HG02610 (cell line): ENCODE measurements at regions not wholly inside any gene's neighbourhood (a gene's known extent, or its start where the extent isn't known, plus 50 kb on each side); places are given as distances from the start of the nearest gene placed in this dataset.

Experiments used
- ATAC-seq: cut with Tn5 transposase; IDR thresholded peaks from one replicate; pipeline ENCODE4 v1.9.1; 2021; ENCODE audit warnings: mild to moderate bottlenecking, moderate library complexity; ENCODE audit not compliant: unreplicated experiment

DNA sequence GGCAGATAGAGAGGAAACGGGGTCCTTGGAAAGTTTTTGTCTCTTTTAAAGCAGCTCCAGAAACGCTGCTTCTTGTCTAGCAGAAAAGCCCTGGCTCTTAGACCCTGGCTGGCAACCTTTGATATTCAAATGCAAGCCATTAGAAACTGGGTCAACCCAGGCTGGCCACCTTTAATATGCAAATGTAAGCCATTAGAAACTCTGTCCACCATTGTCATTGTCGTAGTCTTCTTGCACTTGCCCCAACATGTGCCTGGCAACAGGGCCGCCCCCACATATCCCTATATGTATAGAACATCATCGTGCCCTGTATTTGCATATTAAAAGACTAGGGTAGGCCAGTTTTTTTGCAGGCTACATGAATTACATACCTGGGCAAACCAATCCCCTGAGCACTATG, 621.3 kb upstream of the DPP6 start:
- ATAC-seq: no peak

DNA sequence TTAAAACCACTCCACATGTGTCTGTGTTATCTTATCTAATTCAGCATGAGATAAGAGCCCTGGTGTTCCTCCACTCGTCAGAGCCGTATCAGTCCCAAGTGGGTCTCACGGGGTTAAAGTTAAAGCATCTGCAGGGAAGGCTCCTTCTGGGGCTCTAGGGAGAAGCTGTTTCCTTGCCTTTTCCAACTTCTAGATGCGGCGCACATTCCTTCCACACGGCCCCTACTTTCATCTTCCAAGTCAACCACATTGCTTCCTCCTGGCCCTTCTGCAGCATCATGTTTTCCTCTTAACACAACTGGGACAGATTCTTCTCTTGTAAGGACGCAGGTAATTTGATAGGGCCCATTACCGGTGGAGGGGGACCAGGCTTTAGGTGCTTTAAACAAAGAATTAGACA, 620.1 kb upstream of the DPP6 start:
- no peak for ATAC-seq

DNA sequence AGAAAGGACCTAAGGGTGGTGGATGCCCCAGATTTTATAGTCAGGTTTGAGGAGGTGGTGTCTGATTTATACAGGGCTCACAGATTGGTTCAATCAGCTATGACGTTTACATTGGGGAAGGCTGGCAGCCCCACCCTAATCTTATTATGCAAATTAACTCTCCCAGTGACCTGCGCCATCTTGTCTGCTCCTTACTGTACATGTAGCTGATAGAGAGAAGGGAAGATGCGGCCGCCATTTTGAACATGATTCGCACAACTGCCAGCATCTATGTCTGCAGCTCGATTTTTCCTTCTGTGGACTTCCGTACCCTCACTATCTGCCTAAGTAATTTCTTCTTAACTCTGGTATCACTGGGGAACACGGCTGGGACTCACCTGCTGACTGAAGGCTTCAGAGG, 619.0 kb upstream of the DPP6 start:
- ATAC-seq: no peak

DNA sequence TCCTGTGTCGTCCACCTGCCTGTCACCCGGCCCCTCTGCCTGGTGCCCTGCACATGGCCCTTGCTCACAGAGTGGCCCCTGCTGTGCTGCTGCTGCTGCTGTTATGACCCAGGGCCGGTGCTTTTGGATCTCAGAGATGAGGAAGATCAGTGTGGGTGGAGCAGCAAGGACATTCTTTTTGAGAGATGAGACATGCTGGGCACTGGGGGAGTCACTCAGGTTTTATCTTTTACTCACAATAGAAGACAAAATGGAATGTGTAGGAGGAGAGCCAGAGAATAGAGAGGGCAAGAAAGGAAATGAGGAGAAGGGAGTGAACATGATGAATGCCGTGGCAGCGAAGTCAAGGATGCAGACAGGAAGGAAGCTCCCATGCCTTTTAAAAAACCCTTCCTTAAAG, 611.5 kb upstream of the DPP6 start:
- no peak for ATAC-seq

DNA sequence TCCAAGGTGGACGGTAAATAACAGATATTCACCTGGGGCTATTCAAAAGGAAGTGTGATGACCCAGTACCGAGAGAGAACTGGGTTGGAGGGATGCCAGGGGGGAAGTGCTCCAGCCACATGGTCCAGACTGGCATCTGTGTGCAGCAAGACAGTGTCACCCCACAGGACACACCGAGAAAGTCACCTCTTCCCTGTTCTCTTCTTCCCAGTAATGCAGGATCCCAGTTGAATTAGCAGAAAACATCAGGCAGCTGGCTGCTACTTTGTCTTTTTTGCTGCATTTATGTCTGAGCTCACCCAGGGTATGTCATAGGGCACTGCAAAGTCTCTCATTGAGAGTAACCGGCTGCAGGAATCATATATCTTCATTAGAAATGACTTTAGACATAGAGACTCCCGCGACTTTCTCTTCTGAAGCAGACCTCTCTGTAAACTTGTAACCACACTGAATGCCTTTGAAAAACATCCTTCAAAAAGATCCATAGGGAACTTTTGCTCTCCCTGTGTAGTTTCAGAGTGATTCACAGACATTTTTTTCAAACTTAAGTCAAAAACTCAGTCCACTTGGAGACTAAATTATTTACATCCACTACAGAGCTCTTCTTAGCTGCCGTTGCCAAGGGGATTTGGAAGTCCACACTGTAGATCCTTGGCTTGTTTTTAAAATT, 609.0 kb upstream of the DPP6 start:
- ATAC-seq: no peak

DNA sequence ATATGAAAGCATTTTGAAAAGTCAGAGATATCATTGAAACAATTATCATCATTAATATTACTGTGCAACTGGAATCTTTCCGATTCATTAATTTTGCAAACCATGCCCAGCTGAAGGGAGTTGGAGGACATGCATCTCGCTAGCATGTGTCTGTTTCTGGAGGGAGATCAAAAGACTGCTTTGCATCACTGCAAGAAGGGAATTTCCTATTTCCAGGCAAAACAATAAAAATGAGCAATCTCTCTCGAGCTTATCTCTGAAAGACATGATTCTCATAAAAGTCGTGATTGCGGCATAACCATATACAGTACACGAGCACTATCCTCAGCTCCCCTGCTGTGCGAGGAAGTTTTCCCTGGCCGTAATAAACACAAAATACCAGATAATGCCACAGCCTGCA, 607.6 kb upstream of the DPP6 start:
- no peak for ATAC-seq

DNA sequence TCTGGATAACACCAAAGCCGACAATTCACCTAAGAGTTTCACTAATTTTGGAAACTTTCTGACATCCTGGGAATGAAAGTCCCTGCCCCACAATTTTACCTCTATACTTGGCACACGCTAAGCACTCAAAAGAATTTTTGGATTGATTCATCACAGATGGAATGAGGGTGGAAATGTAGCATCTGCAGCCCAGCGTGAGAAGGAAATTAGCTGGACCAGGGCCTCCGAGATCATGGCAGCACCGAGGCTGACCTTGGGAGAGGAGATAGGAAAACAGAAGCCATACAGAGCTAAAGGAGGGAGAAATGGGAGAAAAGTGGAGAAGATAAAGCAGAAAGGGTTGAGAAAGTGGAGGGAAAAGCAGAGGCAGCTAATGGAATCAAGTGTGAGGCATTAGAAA, 606.6 kb upstream of the DPP6 start:
- ATAC-seq: no peak

DNA sequence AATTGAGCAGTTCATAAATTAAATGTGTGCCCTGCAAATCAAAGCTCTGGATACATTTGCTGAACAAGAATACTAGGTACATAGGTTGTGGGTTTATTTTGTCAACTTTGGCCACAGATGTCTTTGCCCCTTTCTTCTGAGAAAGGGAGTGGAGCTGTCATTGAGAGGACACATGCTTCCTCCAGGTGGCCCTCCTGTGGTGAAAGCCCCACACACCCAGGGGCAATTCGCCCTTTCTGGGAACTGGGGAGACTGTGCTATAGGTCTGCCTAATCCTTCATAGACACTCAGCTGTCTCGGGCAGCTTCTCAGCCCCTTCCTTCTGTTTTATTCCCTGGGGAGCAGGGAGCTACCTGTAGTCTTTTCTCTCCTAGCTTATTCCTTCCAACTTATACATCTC, 605.7 kb upstream of the DPP6 start:
- ATAC-seq: no peak

DNA sequence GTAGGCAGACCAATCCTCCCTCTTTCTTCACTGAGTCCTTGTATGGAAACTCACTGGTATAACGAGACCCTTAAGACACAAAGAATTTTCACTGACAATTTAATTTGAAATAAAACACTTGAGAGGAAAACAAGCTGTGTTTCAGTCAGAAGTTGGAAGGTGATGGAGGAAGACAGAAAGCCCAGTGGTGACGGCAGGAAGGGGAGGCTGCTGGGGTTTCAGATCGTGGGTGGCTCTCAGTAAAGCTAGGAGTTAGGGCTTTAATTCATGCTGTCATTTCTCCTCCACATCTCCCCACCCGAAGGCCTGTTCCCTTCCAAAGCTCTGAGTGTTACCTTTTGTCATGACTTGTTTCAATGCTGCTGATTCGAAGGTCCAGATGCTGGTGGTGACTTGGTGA, 605.2 kb upstream of the DPP6 start:
- no peak for ATAC-seq

DNA sequence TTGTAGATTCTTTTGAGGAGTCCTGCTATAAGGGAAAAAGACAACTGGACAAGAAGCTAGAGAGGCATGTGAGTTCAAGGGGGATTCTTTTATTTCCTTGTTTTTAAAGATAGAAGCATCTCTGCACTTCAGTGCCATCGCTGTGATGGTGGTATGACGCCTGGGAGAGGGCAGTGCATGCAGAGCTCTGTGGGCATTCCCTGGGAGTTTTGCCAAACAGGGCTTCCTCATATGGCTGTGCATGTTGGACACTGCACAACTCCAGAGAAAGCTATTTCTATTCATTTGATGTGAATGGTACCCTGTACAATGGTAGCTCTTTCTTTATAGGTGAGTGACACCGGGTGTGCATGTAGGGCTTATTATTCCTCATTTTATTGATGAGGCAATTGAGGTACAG, 599.5 kb upstream of the DPP6 start:
- no peak for ATAC-seq

DNA sequence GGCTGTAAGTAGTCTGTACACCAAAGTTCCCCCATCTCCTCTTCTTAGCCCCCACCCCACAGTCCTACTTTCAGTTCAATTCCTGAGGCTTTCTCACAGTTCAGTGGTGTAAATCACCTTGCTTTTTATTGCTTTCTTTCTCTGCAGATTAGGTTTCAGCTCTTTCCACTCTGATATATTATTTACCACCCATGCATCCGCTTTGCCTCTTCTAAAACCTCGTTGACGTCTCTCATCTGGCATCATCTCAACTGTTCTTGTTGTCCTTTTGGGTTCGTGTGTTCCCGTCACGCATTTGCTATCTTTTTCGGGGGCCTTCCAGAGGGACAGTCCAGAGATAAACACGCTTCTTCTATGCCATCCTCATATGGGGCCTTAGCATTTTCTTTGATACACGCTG, 597.9 kb upstream of the DPP6 start:
- no peak for ATAC-seq

DNA sequence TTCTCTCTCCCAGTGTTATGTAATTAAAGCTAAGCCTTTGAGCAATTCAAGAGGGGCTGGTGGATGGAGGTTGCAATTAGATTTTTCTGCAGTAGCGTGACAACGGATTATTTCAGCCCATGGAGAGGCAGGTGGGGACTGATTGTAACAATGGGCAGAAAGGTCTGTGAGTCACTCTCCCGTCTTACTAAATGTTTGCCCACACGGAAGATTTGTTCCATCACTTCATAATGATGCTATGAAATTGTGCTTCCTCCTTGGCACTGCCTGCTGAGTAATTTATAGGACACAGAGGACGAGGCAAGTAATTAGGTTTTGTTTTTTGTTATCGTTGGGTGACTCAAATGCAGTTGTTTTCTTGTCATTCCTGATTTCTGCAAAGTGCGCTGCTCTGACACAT, 594.5 kb upstream of the DPP6 start:
- ATAC-seq: no peak

DNA sequence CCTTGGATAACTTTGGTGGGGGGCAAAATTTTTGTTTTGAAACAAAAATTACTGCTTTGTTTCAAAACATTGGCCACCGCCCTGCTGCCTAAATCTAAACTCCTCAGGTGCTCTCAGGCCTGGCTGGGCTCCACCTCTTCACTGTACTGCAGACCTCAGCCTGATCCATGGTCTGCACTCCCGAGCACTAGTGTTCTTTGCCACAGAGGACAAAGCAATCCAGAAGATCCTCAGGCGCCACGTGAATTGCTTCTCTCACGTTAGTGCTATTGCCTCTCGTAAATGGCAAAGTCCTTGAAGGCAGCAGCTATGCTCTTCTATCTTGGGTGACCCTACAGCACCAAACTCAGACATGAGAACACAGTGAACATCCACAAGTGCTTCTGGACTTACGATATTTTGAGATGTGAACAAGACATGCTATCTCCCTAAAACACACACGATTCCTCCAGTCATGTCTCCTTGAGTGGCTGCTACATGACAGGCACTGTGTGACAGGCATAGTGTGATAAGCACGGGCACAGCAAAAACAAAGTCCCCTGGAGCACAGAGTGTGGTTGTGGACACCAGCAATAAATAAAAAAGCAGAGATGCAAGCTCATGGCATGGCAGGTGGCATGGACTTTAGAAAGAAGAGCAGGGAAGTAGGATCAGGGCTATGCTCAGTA, 582.1 kb upstream of the DPP6 start:
- ATAC-seq: no peak

DNA sequence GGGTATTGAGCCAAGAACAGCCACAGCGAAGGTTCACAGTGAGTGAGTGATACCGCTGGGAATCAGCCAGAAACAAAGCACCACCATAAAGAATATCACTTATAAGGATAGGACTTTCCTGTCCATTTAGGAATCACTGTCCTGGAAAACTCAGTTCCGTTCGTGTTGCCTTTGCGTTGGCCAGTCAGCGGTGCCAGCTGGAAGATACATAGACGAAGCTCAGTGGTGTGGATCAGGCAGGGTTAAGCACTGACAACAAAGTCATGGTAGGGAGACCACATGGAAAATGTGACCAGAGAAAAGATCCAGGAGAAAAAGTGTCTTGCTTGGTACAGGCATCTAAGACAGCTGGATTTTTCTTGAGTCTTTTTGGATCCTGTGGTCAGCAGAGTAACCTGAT, 579.7 kb upstream of the DPP6 start:
- no peak for ATAC-seq

DNA sequence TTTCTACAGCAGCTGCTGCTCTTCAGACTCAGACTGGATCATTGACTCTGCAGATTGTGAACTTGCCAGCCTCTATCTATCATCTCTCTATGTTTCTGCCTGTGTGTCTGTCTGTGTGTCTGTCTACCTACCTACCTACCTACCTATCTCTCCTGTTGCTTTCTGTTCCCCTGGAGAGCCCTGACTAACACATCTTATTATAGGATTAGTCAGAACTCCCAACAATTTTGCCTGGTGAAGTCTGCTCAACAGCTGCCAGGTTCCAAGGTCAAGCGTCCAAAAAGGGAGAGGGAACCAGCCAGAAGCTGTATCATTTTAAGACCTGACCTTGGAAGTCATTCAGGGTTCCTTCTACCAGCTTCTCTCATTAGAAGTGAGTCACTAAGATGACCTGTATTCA, 579.0 kb upstream of the DPP6 start:
- ATAC-seq: no peak

DNA sequence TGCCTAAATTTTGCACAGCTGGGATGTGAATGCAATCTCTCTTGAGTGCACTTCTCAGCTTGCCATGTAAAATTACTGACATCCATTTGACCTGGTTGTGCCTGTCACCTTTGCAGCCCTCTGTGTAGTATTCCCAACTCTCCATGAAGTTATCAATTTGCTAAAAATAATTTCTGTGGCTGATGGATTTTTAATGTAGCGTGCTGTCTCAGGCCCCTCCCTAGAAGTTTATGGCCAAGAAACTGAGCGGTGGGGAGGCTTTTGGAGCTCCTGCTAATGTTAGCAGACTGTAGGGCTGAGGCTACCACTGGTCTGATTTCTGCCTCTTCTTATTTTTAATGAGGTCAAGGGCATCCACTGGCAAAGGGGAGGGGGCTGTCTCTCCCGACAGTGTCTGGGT, 577.0 kb upstream of the DPP6 start:
- ATAC-seq: no peak

DNA sequence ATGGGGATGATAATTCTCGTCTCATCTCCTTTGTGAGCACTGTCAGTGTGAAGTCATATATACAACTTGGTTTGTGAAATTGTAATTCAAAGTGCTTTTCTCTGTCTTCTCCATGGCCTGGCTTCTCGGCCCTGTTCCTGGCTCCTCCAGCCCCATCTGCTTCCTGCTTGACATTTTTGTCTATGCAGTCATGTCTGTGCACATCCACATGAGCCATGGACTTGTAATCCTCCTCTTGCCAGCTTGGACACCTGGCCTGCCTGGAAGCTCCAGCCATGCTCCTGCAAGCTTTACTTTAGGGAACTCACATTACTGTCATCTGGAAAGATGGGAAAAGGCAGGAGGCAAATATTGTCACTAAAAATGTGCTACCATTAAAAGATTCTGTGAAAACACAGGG, 576.0 kb upstream of the DPP6 start:
- ATAC-seq: no peak

DNA sequence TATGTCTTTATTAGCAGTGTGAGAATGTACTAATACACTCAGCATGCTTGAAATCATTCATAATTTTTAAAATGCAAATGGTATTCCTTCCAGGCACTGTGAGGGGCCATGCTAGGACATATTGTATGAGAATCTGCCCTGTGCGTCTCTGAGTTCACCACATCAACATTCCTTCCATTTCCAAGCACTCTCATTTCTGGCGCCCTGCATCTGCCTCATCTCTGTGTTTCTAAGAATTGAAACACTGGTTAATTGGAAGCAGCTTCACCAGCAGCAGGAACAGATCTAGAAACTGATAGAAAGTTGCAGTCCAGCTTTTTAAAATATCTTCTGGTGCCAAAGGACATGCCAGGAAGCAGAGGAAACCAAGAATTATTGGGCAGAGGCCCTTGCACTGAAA, 555.9 kb upstream of the DPP6 start:
- no peak for ATAC-seq

DNA sequence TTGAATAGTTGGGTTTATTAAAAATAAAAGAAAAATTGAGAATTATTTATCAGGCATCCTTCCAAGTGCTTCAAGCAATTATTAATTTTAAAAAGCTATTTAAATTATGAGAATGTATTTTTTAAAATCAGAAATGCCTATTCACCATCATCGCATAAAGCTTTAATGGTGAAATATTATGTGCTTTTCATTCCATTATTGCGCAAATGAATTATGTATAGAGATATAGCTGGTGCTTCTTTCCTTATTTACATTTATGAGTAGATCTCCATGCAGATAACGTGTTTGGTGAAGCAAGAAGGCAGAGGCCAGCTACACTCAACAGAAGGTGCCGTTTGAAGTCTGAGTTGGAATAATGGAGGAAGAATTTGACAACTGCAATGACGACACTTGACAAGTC, 549.1 kb upstream of the DPP6 start:
- ATAC-seq: no peak

DNA sequence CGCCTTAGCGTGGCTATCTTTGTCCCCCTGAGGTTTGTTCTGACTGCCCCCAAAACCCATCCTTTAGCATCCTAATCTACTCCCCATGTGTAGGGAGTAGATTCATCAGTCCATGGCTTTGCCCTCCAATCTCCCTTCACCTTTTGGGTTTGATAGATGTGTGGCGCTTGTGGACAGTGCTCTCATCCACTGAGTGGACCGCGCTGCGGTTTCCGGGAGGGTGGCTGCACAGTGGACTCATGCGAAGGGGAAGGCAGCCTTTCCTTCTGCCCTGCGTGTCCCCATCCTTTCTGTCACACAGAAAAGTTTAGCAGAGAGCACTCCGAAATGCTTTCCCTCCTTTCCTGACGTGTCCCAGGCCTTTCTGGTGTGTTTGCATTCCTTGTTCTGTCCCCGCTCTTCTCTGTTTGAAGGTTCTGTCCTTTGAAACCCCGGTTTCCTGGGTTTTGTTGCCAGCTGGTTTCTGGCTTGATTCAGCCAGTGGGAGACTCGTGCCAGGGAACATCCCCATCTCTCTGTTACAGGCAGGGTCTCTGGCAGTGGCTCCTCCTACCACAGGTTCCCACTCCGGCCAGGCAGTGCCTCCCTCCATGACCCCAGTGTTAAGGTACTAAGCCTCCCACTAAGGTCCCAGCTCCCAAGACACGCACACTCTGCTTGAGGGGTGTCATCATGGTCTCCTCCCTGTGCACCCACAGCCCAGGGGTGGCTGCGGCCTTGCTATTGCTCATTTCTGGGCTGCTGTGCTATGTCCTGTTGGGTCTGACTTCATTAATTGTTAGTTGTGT, 547.7 kb upstream of the DPP6 start:
- no peak for ATAC-seq

DNA sequence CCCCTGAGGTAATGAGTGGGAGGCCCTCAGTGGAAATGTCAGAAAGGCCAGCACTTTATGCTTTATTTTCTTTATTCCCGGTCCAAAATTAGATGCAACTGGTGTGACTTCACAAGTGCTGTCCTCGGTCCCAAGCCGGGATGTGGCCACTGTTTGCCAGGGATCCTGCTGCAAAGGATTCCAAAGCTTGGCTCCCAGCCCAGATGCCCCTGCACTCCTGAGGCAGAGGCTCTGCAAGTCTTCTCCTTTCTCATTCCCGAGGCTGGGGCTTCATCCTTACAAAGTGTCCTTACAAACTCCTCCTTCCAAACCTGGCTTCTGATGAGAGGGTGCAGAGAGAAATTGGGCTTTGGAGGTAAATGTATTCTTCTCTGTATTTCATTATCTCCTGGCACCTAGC, 544.3 kb upstream of the DPP6 start:
- ATAC-seq: no peak

DNA sequence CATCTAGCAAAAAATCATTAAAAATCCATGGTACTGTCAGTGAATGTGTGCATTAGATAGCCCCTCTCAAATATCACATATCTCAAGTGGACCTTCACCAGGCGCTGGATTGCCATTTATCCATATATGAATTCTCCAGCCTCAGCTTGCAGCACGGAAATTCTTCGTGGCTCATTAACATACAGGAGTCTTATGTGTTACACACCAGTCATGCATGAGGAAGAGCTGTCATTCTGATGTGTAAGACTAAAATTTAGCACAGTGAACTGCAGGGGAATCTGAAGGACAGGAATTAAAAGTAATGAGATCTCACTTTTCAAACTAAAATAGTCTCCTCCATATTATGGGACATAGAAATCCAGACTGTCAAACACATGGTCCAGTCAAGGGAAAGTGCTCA, 542.4 kb upstream of the DPP6 start:
- no peak for ATAC-seq
